Esophagus (tissue), 2 donors: ENCODE measurements at regions not wholly inside any gene's neighbourhood (a gene's known extent, or its start where the extent isn't known, plus 50 kb on each side); places are given as distances from the start of the nearest gene placed in this dataset.
"Not testable (repeated sequence)": the region's sequence is repeated elsewhere in the genome, so short reads cannot be mapped to it uniquely, and the experiment has no call there.

Experiments used
- H3K27ac ChIP-seq, 2 donors: one replicate each; pipeline ENCODE4 v1.5.1; 2013; ENCODE audit warnings: low read depth in 2 of 2, mild to moderate bottlenecking in 2 of 2, inconsistent platforms in 1 of 2, low read length in 1 of 2, moderate library complexity in 1 of 2
- H3K27me3 ChIP-seq, 2 donors: one replicate each; pipeline ENCODE4 v1.6.1; 2013; ENCODE audit warnings: low read length in 2 of 2, control low read depth in 1 of 2, mild to moderate bottlenecking in 1 of 2; ENCODE audit not compliant: insufficient read depth in 2 of 2, control insufficient read depth in 1 of 2
- H3K36me3 ChIP-seq, 2 donors: one replicate each; pipeline ENCODE4 v1.6.1; 2013; ENCODE audit warnings: low read length in 1 of 2; ENCODE audit not compliant: control insufficient read depth in 2 of 2, insufficient read depth in 2 of 2
- H3K4me1 ChIP-seq, 2 donors: one replicate each; pipeline ENCODE4 v1.6.1; 2013; ENCODE audit warnings: low read length in 1 of 2; ENCODE audit not compliant: control insufficient read depth in 2 of 2, insufficient read depth in 2 of 2
- H3K4me3 ChIP-seq, 2 donors: one replicate each; pipeline ENCODE4 v1.5.1; 2013; ENCODE audit warnings: low read length in 2 of 2, mild to moderate bottlenecking in 2 of 2, low read depth in 1 of 2, moderate library complexity in 1 of 2
- H3K9me3 ChIP-seq, 2 donors: one replicate each; pipeline ENCODE4 v1.6.1; 2013; ENCODE audit warnings: mild to moderate bottlenecking in 2 of 2, low read depth in 1 of 2, low read length in 1 of 2, moderate library complexity in 1 of 2; ENCODE audit not compliant: control insufficient read depth in 2 of 2, insufficient read depth in 1 of 2
- WGBS, 2 donors: extraction: QIAGEN DNeasy Blood & Tissue Kit; methylation state at CpG; one replicate each; pipeline ENCODE4 v1.1.7; 2013; 5-methylcytosine and 5-hydroxymethylcytosine counted together
- donor health status: healthy with polysubstance abuse.
- donor health status: Bipolar disorder and iron deficiency.

- Histone ChIP-seq H3K36me3 (no peaks in the 10 kb centered on the region), H3K27ac (no peak overlapping the region), H3K27me3 (no peaks in the 10 kb centered on the region), H3K4me3 (no peak overlapping the region), H3K9me3 (no peaks in the 10 kb centered on the region), H3K4me1 (no peaks in the 10 kb centered on the region)
- 69 to 71% methylated on average over 2 of the region's 2 CpGs for WGBS, 2 donors
Measured at GRCh38 chr12:67085699-67086098, 183.5 kb upstream of the CAND1 start.

- Histone ChIP-seq H3K36me3 (no peaks in the 10 kb centered on the region), H3K9me3 (no peaks in the 10 kb centered on the region), H3K4me3 (no peak overlapping the region), H3K27ac (no peak overlapping the region), H3K27me3 (no peaks in the 10 kb centered on the region), H3K4me1 (no peaks in the 10 kb centered on the region)
- WGBS, 2 donors, result 71 to 78% methylated on average over 2 of the region's 2 CpGs
Measured at GRCh38 chr12:67086116-67086515, 183.0 kb upstream of the CAND1 start.

DNA sequence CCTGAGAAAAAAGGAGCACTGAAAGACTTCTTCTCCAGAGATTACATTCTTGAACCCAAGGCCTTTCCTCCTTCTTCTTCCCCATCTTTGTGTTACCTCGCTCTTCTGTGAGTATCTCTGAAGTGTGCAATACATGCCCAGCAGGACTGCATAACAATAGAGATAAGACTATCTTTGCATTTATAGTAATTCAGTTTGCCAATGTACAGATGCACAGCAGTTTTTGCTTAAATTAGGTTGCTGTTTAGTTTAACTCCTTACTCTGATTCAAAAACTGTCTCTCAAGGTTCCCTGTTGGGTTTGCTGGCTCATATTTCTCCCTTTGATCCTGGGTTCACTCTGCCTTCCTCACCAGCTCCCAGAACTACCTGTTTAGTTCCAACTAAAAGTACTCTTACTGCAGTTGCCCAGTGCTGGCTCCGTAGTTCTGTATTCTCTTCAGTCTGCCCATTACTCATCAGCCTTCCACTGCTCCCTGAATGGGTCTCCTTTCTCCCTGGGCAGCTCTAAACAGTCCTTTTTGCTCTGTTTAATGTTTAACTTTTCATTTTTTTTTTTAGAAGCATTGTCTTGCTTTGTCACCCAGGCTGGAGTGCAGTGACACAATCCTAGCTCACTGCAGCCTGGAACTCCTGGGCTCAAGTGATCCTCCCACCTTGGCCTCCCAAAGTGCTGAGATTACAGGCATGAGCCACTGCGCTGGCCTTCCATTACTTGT, 180.6 kb upstream of the CAND1 start:
- no peaks in the 10 kb centered on the region for H3K36me3 ChIP-seq
- no peak overlapping the region for H3K27ac ChIP-seq
- no peak overlapping the region for H3K4me3 ChIP-seq
- 83 to 85% methylated on average over 3 of the region's 3 CpGs for WGBS, 2 donors
- no peaks in the 10 kb centered on the region for H3K27me3 ChIP-seq
- no peaks in the 10 kb centered on the region for H3K4me1 ChIP-seq
- H3K9me3 ChIP-seq, result no peaks in the 10 kb centered on the region

GRCh38 chr12:67091204-67091603, 178.0 kb upstream of the CAND1 start:
- 39 to 45% methylated on average over 3 of the region's 3 CpGs for WGBS, 2 donors
- H3K36me3 ChIP-seq, result no peaks in the 10 kb centered on the region

GRCh38 chr12:67091678-67092077, 177.5 kb upstream of the CAND1 start:
- 49 to 75% methylated on average over 1 of the region's 1 CpG for WGBS, 2 donors
- Histone ChIP-seq H3K36me3 (no peaks in the 10 kb centered on the region), H3K4me3 (no peak overlapping the region), H3K9me3 (no peaks in the 10 kb centered on the region), H3K27me3 (no peaks in the 10 kb centered on the region), H3K4me1 (no peaks in the 10 kb centered on the region), H3K27ac (no peak overlapping the region)

More at GRCh38 chr12:67091204-67091603, 178.0 kb upstream of the CAND1 start:
- H3K4me3 ChIP-seq, result no peak overlapping the region
- H3K9me3 ChIP-seq, result no peaks in the 10 kb centered on the region
- no peak overlapping the region for H3K27ac ChIP-seq
- no peaks in the 10 kb centered on the region for H3K27me3 ChIP-seq
- no peaks in the 10 kb centered on the region for H3K4me1 ChIP-seq

GRCh38 chr12:67092934-67093333, 176.2 kb upstream of the CAND1 start:
- 82 to 84% methylated on average over 2 of the region's 2 CpGs for WGBS, 2 donors
- not testable (repeated sequence) for H3K9me3 ChIP-seq, H3K27ac ChIP-seq, H3K4me3 ChIP-seq, H3K4me1 ChIP-seq, H3K27me3 ChIP-seq, H3K36me3 ChIP-seq

GRCh38 chr12:67096533-67097318, 172.4 kb upstream of the CAND1 start:
- Histone ChIP-seq H3K27ac (peak overlapping the region in 1 of 2 donors; percentile 17), H3K27me3 (no peaks in the 10 kb centered on the region), H3K36me3 (no peaks in the 10 kb centered on the region), H3K4me3 (no peak overlapping the region), H3K9me3 (no peaks in the 10 kb centered on the region), H3K4me1 (no peaks in the 10 kb centered on the region)
- 31 to 38% methylated on average over 2 of the region's 2 CpGs for WGBS, 2 donors

- Histone ChIP-seq H3K9me3 (no peaks in the 10 kb centered on the region), H3K27ac (no peak overlapping the region), H3K27me3 (no peaks in the 10 kb centered on the region), H3K4me3 (no peak overlapping the region), H3K4me1 (peaks cover 0 to 2% of the 10 kb centered on the region in 2 donors), H3K36me3 (no peaks in the 10 kb centered on the region)
- WGBS, 2 donors, result 80 to 84% methylated on average over 3 of the region's 3 CpGs
Measured at GRCh38 chr12:67099858-67100257, 169.3 kb upstream of the CAND1 start.

DNA sequence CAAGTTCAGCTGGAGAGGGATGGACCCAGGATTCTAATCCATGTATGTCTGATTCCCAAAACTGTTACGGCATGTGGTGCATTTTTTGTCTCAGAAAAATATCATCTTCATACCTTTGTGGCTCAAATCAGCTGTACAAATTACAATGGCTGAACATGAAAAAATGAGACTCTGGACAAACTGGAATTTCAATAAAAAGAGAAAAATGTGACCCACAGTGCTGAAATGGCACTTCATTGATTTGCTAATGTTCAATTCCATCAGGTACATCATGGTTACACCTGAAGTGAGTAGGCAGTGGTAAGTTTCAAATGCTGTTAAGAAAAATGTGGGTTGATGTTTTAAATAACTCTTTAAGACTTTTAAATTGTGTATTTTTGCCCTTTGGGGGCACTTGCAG, 165.6 kb upstream of the CAND1 start:
- Histone ChIP-seq H3K9me3 (peaks cover 0 to 7% of the 10 kb centered on the region in 2 donors), H3K36me3 (no peaks in the 10 kb centered on the region), H3K27me3 (no peaks in the 10 kb centered on the region), H3K4me1 (peaks cover 0 to 2% of the 10 kb centered on the region in 2 donors), H3K27ac (no peak overlapping the region), H3K4me3 (no peak overlapping the region)
- WGBS, 2 donors, result 95 to 100% methylated on average over 1 of the region's 1 CpG

- 89 to 91% methylated on average over 1 of the region's 1 CpG for WGBS, 2 donors
- Histone ChIP-seq H3K27ac (no peak overlapping the region), H3K4me3 (no peak overlapping the region), H3K9me3 (peaks cover 0 to 7% of the 10 kb centered on the region in 2 donors), H3K4me1 (no peaks in the 10 kb centered on the region), H3K27me3 (no peaks in the 10 kb centered on the region), H3K36me3 (no peaks in the 10 kb centered on the region)
Measured at GRCh38 chr12:67107235-67107634, 161.9 kb upstream of the CAND1 start.
